ENCODE measurements at regions not wholly inside any gene's neighbourhood (a gene's known extent, or its start where the extent isn't known, plus 50 kb on each side); places are given as distances from the start of the nearest gene placed in this dataset.

- H3K4me3 ChIP-seq: no peak overlapping the region
- H3K27me3 ChIP-seq: no peaks in the 10 kb centered on the region
- no peak for TF ChIP-seq CTCF (IDR thresholded peaks at IDR 0.05)
- 77 to 92% methylated on average over 3 of the region's 3 CpGs for WGBS, 2 donors
- H3K4me1 ChIP-seq: no peaks in the 10 kb centered on the region
- H3K9me3 ChIP-seq: peaks cover 0 to 19% (median 0%) of the 10 kb centered on the region in 4 donors
- DNase-seq (ENCODE audit: low spot score in 2 of 2): no peak
- no peaks in the 10 kb centered on the region for H3K36me3 ChIP-seq
- no peak overlapping the region for H3K27ac ChIP-seq
Measured at GRCh38 chr6:22036699-22037098, 260.1 kb downstream of the PRL start.

GRCh38 chr6:22041797-22042480, 254.9 kb downstream of the PRL start:
- H3K36me3 ChIP-seq: no peaks in the 10 kb centered on the region
- TF ChIP-seq EP300 (IDR thresholded peaks at IDR 0.05) (no peak), CTCF (IDR thresholded peaks at IDR 0.05) (no peak), POLR2A (IDR thresholded peaks at IDR 0.05) (no peak)
- H3K4me1 ChIP-seq: peaks cover 0 to 33% (median 7%) of the 10 kb centered on the region in 4 donors
- H3K27me3 ChIP-seq: no peaks in the 10 kb centered on the region
- H3K4me3 ChIP-seq: no peak overlapping the region
- 51 to 57% methylated on average over 3 of the region's 3 CpGs for WGBS, 2 donors
- peaks cover 0 to 19% (median 0%) of the 10 kb centered on the region in 4 donors for H3K9me3 ChIP-seq
- H3K27ac ChIP-seq: peak overlapping the region in 1 of 4 donors; percentile 13
- no peak for DNase-seq (ENCODE audit: low spot score in 2 of 2)

- no peak for DNase-seq (ENCODE audit: low spot score in 2 of 2)
- TF ChIP-seq EP300 (IDR thresholded peaks at IDR 0.05) (no peak), CTCF (IDR thresholded peaks at IDR 0.05) (no peak), POLR2A (IDR thresholded peaks at IDR 0.05) (no peak)
- Histone ChIP-seq H3K9me3 (peaks cover 0 to 19% (median 0%) of the 10 kb centered on the region in 4 donors), H3K4me1 (peaks cover 0 to 33% (median 7%) of the 10 kb centered on the region in 4 donors), H3K27ac (peak overlapping the region in 3 of 4 donors; percentile 25 to 80 (median 37)), H3K27me3 (no peaks in the 10 kb centered on the region), H3K4me3 (no peak overlapping the region), H3K36me3 (no peaks in the 10 kb centered on the region)
Measured at GRCh38 chr6:22042706-22043105, 254.1 kb downstream of the PRL start.

GRCh38 chr6:22043284-22043962, 253.4 kb downstream of the PRL start:
- TF ChIP-seq EP300 (IDR thresholded peaks at IDR 0.05) (peak in 1 of 2 donors; percentile 70), POLR2A (IDR thresholded peaks at IDR 0.05) (no peak)
- peaks cover 0 to 33% (median 7%) of the 10 kb centered on the region in 4 donors for H3K4me1 ChIP-seq
- DNase-seq (ENCODE audit: low spot score in 2 of 2): peak in 1 of 2 donors; percentile 22
- WGBS, 2 donors: 43 to 51% methylated on average over 7 of the region's 7 CpGs
- H3K9me3 ChIP-seq: peaks cover 0 to 19% (median 0%) of the 10 kb centered on the region in 4 donors
- H3K36me3 ChIP-seq: no peaks in the 10 kb centered on the region
- peak overlapping the region in 3 of 4 donors; percentile 25 to 80 (median 37) for H3K27ac ChIP-seq
- H3K27me3 ChIP-seq: no peaks in the 10 kb centered on the region
- peak overlapping the region in 2 of 4 donors; percentile 13 to 19 for H3K4me3 ChIP-seq

- no peaks in the 10 kb centered on the region for H3K36me3 ChIP-seq
- H3K9me3 ChIP-seq: peaks cover 0 to 9% (median 0%) of the 10 kb centered on the region in 4 donors
- peaks cover 0 to 33% (median 7%) of the 10 kb centered on the region in 4 donors for H3K4me1 ChIP-seq
- no peak for TF ChIP-seq POLR2A (IDR thresholded peaks at IDR 0.05)
- TF ChIP-seq CTCF (IDR thresholded peaks at IDR 0.05): no peak
- TF ChIP-seq EP300 (IDR thresholded peaks at IDR 0.05): no peak
- no peak for DNase-seq (ENCODE audit: low spot score in 2 of 2)
- WGBS, 2 donors: 72 to 77% methylated on average over 3 of the region's 3 CpGs
- H3K4me3 ChIP-seq: no peak overlapping the region
- no peak overlapping the region for H3K27ac ChIP-seq
- H3K27me3 ChIP-seq: no peaks in the 10 kb centered on the region
Measured at GRCh38 chr6:22045261-22045912, 251.4 kb downstream of the PRL start.
